ENCODE measurements at regions not wholly inside any gene's neighbourhood (a gene's known extent, or its start where the extent isn't known, plus 50 kb on each side); places are given as distances from the start of the nearest gene placed in this dataset.

GRCh38 chr1:168843950-168844349 is 114.9 kb upstream of the DPT start:
- no peak for TF ChIP-seq RNF2 (IDR thresholded peaks at IDR 0.05; ENCODE audit: borderline replicate concordance, low read depth)
- no peak for TF ChIP-seq CTCF (IDR thresholded peaks at IDR 0.05)
